ENCODE measurements at regions not wholly inside any gene's neighbourhood (a gene's known extent, or its start where the extent isn't known, plus 50 kb on each side); places are given as distances from the start of the nearest gene placed in this dataset.

- TF ChIP-seq CTCF (IDR thresholded peaks at IDR 0.05; ENCODE audit: unreplicated experiment in 3 of 3), result no peak
- H3K4me1 Mint-ChIP-seq, result no peaks in the 10 kb centered on the region
Observed at GRCh38 chr1:29967261-29967660, 730.9 kb downstream of the PTPRU start.

GRCh38 chr1:29966526-29967045 lies 730.3 kb downstream of the PTPRU start:
- TF ChIP-seq CTCF (IDR thresholded peaks at IDR 0.05; ENCODE audit: unreplicated experiment in 3 of 3), result no peak
- peaks cover 43% of the 10 kb centered on the region for H3K27me3 Mint-ChIP-seq (ENCODE audit: low read depth)
- H3K36me3 Mint-ChIP-seq (ENCODE audit: low read depth), result no peaks in the 10 kb centered on the region
- no peaks in the 10 kb centered on the region for H3K4me1 Mint-ChIP-seq
- H3K9me3 Mint-ChIP-seq, result no peaks in the 10 kb centered on the region
- H3K4me3 Mint-ChIP-seq, result no peak overlapping the region
- H3K27ac Mint-ChIP-seq, result no peak overlapping the region

More at GRCh38 chr1:29967261-29967660, 730.9 kb downstream of the PTPRU start:
- Mint-ChIP-seq H3K27ac (no peak overlapping the region), H3K9me3 (no peaks in the 10 kb centered on the region), H3K36me3 (ENCODE audit: low read depth) (no peaks in the 10 kb centered on the region), H3K27me3 (ENCODE audit: low read depth) (peaks cover 43% of the 10 kb centered on the region), H3K4me3 (no peak overlapping the region)

DNA sequence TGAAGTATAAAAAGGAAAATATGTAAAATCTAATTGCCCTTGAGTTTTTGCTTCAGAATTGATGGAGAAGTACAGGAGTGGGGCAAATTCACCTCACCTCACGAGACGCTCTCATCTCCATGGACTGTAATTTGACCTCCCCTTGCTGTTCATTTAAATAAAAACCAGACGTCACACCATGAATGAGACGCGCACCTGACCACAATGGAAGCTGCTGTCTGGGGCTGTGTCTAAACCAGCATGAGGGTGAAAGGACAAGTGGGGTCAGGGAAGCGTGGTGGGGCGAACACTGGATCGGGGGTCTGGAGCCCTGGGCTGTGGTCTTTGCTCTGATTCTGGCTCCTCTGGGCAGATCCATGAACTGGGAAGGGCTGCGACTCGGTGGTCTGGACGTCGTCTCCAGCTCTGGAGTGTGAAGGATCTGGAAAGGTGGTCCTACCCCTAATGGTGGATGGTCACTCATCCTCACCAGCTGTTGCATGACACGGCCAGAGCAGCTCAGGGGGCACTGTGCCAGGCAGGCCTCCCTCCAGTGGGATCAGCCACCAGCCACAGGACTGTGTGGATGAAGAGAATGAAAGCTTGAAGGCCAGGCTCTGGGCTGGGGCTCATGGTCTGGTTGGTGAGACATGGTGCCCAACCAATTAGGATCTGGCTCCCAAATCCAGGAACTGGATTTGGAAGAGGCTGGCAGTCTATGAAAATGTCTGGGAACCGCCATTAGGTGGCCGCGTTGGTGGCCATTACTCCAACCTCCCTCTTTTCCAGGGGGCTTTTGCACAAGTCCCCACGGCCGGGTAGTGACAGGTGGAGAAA lies 728.6 kb downstream of the PTPRU start:
- H3K4me1 Mint-ChIP-seq, result no peaks in the 10 kb centered on the region
- no peaks in the 10 kb centered on the region for H3K36me3 Mint-ChIP-seq (ENCODE audit: low read depth)
- H3K9me3 Mint-ChIP-seq, result no peaks in the 10 kb centered on the region
- no peak overlapping the region for H3K4me3 Mint-ChIP-seq
- H3K27me3 Mint-ChIP-seq (ENCODE audit: low read depth), result peaks cover 28% of the 10 kb centered on the region
- no peak for TF ChIP-seq CTCF (IDR thresholded peaks at IDR 0.05; ENCODE audit: unreplicated experiment in 3 of 3)
- H3K27ac Mint-ChIP-seq, result no peak overlapping the region

DNA sequence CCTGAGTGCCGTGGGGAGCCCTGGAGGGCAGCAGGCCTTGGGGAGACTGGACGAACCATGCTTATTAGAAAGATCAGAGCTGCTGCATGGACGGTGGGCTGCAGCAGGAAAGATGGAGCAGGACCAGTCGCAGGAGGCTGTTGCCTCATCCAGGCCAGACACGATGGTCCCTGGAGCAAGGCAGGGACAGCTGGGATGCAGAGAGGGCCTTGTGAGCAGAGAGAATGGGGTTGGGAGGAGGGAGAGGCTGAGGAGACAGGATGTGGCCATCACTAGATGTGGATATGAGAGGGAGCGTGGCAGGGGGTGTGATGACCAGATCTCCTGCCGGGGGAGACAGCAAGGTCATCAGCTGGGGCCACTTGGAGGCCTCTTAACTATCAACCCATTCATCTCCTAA lies 727.6 kb downstream of the PTPRU start:
- H3K9me3 Mint-ChIP-seq, result no peaks in the 10 kb centered on the region
- no peak for TF ChIP-seq CTCF (IDR thresholded peaks at IDR 0.05; ENCODE audit: unreplicated experiment in 3 of 3)
- no peaks in the 10 kb centered on the region for H3K4me1 Mint-ChIP-seq

GRCh38 chr1:29962831-29963247 lies 726.5 kb downstream of the PTPRU start:
- H3K4me3 Mint-ChIP-seq, result no peak overlapping the region
- H3K36me3 Mint-ChIP-seq (ENCODE audit: low read depth), result no peaks in the 10 kb centered on the region
- no peaks in the 10 kb centered on the region for H3K9me3 Mint-ChIP-seq
- H3K27me3 Mint-ChIP-seq (ENCODE audit: low read depth), result peaks cover 27% of the 10 kb centered on the region
- H3K27ac Mint-ChIP-seq, result no peak overlapping the region
- no peaks in the 10 kb centered on the region for H3K4me1 Mint-ChIP-seq
- no peak for TF ChIP-seq CTCF (IDR thresholded peaks at IDR 0.05; ENCODE audit: unreplicated experiment in 3 of 3)

More for the DNA sequence above, 727.6 kb downstream of the PTPRU start:
- Mint-ChIP-seq H3K36me3 (ENCODE audit: low read depth) (no peaks in the 10 kb centered on the region), H3K27me3 (ENCODE audit: low read depth) (peaks cover 27% of the 10 kb centered on the region), H3K4me3 (no peak overlapping the region), H3K27ac (no peak overlapping the region)

DNA sequence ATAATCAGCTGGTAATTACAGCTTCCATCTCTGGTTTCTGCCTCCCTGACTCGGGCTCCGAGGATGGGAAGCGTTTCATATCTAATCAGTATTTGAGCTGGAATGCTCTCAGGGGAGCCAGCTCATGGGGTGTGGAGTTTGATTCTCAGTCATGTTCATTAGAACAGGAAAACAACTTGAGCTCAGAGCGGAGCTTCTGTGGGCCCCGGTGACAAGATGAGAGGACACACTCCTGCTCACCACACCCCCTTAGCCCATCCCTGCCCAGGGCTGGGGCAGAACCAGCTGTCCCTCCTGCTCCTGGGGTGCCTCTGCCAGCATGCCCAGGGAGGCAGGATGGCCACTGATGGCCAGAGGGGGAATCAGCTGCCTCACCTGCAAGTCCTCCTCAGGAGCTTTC lies 726.0 kb downstream of the PTPRU start:
- Mint-ChIP-seq H3K9me3 (no peaks in the 10 kb centered on the region), H3K4me3 (no peak overlapping the region), H3K27me3 (ENCODE audit: low read depth) (peaks cover 25% of the 10 kb centered on the region), H3K4me1 (no peaks in the 10 kb centered on the region), H3K36me3 (ENCODE audit: low read depth) (no peaks in the 10 kb centered on the region), H3K27ac (no peak overlapping the region)
- TF ChIP-seq CTCF (IDR thresholded peaks at IDR 0.05; ENCODE audit: unreplicated experiment in 3 of 3), result no peak
